ENCODE measurements at regions not wholly inside any gene's neighbourhood (a gene's known extent, or its start where the extent isn't known, plus 50 kb on each side); places are given as distances from the start of the nearest gene placed in this dataset.

- TF ChIP-seq REST (IDR thresholded peaks at IDR 0.05; ENCODE audit: insufficient read depth in 1 of 2, low read depth in 2 of 2, low read length in 2 of 2) (no peak), POLR2AphosphoS5 (IDR thresholded peaks at IDR 0.05; ENCODE audit: low read depth, low read length) (no peak), SIN3A (IDR thresholded peaks at IDR 0.05; ENCODE audit: borderline replicate concordance, insufficient read depth, low read length) (no peak)
Measured at GRCh38 chr20:11651647-11652046, 266.0 kb upstream of the BTBD3 start.
